SU-DHL-6 (cell line): ENCODE measurements at regions not wholly inside any gene's neighbourhood (a gene's known extent, or its start where the extent isn't known, plus 50 kb on each side); places are given as distances from the start of the nearest gene placed in this dataset.

Experiments used
- CTCF ChIP-seq: fragments of 200-600 bp; sonication (generic); IDR thresholded peaks from one replicate; pipeline ENCODE4 v1.5.1; 2017; ENCODE audit warnings: antibody characterized with exemption, mild to moderate bottlenecking, low read length, moderate library complexity; ENCODE audit not compliant: insufficient read depth, poor library complexity, severe bottlenecking
- EZH2phosphoT487 ChIP-seq: fragments of 200-600 bp; sonication (generic), shearing (Covaris generic); conservative IDR thresholded peaks from 2 replicates; pipeline ENCODE4 v1.6.1; 2018; ENCODE audit warnings: mild to moderate bottlenecking, antibody characterized with exemption, low read length, moderate library complexity, mixed read lengths

GRCh38 chr15:70278644-70279043 is 180.9 kb upstream of the TLE3 start:
- no peak for TF ChIP-seq CTCF
- TF ChIP-seq EZH2phosphoT487, result no peak
